SKM-1 (cell line): ENCODE measurements at regions not wholly inside any gene's neighbourhood (a gene's known extent, or its start where the extent isn't known, plus 50 kb on each side); places are given as distances from the start of the nearest gene placed in this dataset.
"Not testable (repeated sequence)": the region's sequence is repeated elsewhere in the genome, so short reads cannot be mapped to it uniquely, and the experiment has no call there.

Experiments used
- DNase-seq: peaks from one replicate; lab custom pipeline; 2025; ENCODE audit not compliant: unreplicated experiment; lab: John Stamatoyannopoulos, UW

DNA sequence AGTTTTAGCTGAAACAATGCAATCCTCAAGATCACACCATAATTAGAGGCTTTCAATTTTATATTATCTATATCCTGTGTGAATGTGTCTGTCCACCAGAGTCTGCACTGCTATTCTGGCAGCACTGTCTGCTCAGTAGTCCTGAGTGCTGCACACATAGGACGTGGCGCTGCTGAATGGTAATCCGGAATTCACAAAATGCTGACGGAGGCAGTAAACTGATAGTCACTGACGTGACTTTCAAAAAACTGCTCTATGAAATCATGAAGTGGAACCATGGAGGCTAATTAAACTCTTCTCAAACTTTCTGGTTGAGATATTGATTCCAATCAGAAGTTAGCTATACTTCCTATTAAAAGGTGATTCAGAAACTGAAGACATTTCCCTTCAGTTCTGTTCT, 190.8 kb upstream of the NOX3 start:
- no peak for DNase-seq

GRCh38 chr6:155645325-155645724, 189.7 kb upstream of the NOX3 start:
- no peak for DNase-seq

DNA sequence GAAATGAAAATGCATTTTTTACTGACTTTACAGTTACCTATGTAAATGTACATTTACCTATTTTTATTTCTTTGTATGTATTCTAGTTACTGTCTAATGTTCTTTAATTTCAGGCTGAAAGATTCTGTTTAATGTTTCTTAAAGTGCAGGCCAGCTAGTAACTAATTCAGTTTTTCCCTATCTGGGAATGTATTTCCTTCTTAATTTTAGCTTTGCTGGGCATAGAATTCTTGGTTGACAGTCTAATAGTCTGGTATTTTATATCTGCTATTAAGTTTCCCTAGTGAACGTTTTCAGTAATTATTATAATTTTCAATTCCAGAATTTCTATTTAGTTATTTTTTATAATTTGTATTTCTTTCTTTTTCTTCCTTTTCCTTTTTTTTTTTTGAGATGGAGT, 186.0 kb upstream of the NOX3 start:
- DNase-seq: no peak

DNA sequence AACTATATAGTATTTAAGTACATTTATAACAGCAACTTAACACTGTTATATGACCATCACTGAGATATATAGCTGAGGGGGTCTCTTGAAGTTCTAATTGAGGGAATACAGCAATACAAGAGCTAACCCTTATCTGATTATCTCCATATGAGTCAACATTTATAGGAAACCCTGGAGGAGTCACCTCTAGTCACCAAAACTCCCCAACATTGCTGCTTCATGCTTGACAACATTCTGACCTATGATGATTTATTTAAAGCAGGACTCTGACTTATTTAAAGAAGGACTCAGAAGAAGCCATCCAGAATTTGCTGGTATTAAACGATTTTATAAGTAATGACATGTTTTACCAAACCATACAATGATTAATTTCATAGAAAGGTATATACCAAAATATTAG, 182.6 kb upstream of the NOX3 start:
- no peak for DNase-seq

GRCh38 chr6:155635416-155635815, 179.8 kb upstream of the NOX3 start:
- DNase-seq: no peak

GRCh38 chr6:155630085-155630484, 174.4 kb upstream of the NOX3 start:
- DNase-seq: no peak

DNA sequence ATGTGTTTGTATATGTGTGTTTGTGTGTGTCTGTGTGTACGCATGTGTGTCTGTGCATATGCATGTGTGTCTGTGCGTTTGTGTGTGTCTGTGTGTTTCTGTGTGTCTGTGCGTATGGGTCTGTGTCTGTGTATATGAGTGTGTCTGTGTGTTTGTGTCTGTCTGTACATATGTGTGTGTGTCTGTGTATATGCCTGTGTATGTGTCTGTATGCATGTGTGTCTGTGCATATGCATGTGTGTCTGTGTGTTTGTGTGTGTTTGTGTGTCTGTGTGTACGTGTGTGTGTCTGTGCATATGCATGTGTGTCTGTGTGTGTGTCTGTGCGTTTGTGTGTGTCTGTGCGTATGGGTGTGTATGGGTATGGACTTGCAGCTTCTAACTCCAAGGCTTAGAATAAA, 174.0 kb upstream of the NOX3 start:
- DNase-seq: no peak

- DNase-seq: no peak
Observed at GRCh38 chr6:155628306-155628705, 172.7 kb upstream of the NOX3 start.

DNA sequence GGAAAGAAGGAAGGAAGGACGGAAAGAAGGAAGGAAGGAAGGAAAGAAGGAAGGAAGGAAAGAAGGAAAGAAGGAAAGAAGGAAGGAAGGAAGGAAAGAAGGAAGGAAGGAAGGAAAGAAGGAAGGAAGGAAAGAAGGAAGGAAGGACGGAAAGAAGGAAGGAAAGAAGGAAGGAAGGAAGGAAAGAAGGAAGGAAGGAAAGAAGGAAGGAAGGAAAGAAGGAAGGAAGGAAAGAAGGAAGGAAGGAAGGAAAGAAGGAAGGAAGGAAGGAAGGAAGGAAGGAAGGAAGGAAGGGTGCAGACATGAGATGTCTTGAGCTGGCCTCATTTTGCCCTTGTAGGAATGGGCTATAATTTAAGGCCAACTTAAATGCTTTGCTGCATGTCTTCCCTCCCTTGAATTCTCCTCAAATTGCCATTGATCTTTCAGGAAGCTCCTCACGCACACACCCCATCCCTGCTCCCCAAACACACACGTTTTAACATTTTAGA, 172.1 kb upstream of the NOX3 start:
- not testable (repeated sequence) for DNase-seq

DNA sequence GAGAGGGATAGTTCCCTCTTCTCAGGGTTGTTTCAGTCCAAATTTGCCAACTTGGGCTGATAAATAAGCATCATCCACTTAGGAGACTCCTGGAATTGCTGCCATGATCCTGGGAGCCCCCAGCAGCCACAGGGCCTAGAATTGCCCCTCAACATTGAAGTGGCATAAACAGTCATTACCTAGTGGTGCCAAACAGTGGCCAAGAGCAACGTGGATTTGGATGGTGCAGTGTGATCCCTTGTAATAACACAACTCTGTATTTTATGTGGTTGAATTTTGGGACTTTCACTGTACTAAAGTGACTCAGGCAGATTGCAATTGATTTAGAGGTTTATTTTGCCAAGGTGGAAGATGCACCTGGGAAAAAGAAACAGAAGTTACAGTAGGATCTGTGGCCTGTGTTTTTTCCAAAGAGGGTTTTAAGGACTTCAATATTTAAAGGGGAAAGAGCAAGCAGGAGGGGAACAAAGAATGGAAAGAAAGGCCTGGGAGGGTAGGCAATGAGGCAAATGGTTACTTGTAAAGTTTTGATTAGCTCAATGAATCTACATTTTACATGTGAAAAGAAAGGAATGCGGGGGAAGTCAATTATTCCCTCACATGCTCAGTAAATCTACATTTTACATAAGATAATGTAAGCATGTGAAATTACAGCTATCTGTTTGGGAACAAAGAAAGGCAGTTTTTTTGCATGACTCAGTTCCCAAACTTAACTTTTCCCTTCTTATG, 168.0 kb upstream of the NOX3 start:
- DNase-seq: no peak

DNA sequence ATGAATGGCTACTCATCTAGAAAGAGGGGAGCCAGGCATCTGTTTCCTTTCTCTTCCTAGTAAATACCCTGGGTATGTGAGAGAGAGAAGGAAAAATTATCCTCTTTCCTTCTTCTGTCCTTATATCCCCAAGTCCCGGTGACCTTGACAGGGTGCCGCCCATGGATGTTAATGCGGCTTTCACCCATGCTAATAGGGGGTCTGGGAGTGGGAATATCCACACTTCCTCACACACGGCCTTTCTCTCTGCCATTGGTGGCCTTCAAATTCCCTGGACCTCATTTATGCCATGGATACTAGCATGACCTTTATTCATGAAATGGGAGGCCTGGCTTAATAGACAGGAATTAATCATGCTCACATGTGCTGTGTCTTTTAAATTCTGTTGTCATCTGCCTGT, 159.0 kb upstream of the NOX3 start:
- no peak for DNase-seq

DNA sequence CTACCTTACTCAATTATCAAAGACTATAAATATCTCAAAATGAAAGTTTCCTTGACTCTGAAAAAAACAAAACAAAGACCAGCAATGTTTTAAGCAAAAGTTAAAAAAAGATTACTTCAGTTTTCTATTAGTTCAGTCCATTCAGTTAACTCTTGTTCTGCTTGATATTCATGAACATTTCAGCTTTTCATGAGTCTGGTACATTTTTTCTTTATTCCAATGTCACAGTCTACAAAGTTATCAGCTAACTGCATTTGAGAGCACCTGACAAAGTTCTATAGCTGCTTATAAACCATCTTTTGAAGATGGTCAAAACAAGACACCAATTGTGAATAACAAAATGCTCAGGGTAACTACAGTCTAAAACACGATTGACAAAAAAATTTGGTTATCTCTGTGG, 156.1 kb upstream of the NOX3 start:
- DNase-seq: no peak

- DNase-seq: no peak
Observed at GRCh38 chr6:155604991-155605390, 149.4 kb upstream of the NOX3 start.

DNA sequence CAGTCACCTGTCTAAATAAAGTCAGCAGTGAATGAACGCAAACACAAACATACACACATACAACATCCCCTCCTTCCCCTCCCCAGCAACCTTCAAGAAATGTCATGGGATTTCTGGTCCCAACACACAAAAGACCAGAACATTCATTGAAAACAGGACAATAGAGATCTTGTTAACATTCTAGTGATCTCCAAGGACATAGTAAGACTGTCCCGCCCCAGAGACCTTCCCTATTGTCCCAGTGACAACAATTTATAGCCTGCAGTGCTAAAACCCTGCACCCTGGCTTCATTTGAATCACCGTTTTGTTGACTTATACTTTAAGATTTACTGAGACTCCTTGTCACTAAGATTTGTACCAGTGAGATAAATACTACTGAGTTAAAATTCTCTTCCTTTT, 143.9 kb upstream of the NOX3 start:
- no peak for DNase-seq

DNA sequence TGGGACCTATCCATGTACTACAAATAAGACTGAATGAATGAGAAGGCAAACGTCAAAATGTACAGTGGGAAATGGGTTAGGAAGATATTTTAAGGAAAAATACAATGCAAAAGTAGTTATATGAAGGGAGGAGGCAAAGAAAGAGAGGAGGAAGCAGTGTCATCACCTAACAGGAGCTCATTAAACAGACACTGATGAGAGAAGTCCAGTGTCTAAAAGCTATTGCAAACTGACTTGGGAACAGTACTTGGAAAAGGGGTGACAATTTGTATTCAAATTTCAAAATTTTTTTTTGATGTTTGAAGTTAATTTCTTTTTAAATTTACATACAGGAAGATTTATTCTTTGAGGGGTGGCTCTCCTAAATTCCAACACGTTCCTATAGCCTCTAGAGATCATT, 143.5 kb upstream of the NOX3 start:
- no peak for DNase-seq

DNA sequence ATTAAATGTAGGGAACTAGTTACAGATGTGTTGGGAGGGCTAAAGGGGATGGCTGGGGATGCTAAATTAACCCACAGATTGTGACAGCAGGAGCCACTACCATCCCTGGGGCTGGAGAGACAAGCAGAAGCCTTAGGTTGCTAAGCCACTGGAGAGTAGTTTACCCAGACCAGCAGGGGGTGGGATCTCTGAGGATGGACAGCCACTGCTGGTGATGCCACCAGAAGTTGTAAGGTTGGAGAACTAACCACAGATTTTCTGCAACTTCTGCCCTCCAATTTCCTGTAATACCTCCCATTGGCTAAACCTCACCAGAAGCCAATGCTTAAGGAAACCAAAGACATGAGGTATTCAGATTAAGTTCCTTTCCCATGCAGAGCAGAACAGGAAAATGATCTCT, 139.6 kb upstream of the NOX3 start:
- DNase-seq: peak; percentile 7

- no peak for DNase-seq
Observed at GRCh38 chr6:155591741-155592140, 136.1 kb upstream of the NOX3 start.

DNA sequence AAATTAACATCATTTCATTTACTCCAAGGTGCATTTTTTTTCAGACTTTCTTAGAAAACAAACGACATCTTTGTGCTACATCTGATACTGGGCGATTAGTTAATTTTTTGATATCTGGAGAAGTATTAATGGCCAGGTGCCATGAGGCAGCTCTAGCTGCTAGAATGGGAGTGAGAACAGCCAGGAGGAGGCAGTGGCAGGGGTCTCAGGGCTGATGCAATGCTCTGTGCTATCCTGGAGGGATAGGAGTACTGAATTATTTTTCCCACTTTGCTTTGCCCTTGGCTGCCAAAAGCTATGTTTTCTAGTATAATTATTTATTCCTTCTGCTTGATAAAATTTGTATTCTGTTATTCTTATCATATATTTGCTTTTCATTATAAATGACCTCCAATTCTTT, 133.6 kb upstream of the NOX3 start:
- no peak for DNase-seq

- no peak for DNase-seq
Observed at GRCh38 chr6:155587817-155588216, 132.2 kb upstream of the NOX3 start.

DNA sequence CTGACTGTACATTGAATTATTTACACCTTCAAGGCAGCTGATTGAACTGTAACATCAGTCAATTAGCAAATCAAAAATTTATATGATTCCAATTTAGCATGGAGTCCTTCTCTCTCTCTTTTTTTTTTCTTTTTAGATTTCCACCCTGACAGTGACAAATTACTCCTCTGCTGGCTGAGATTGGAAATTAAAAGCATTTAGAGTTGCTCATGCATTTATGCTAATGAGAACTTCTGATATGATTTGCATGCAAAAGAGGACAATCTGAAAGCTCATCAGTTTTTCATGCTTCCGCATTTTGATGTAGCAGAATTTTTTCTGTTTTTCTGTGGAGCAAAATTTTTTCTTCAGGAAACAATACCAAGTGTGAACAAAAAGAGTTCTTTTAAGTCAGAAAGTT, 130.5 kb upstream of the NOX3 start:
- DNase-seq: no peak

DNA sequence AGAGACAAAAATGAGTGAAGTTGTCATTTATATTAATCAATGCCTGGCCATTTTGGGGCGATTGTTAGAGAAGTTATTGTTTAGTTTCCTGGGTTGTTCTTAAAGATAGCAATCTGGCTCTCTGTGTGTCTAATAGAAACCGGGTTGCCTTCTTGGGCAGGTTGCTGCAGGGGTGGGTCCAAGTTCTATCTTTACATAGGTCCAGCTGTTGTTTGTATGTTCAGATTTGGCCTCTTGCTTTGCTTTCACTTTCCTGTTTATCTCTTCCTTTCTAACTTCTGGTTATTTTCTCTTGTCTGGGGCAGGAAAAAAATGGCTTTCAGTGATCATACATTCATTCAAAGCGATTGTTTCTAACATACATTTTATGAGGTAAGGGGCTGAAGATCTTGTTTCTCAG, 128.4 kb upstream of the NOX3 start:
- no peak for DNase-seq

DNA sequence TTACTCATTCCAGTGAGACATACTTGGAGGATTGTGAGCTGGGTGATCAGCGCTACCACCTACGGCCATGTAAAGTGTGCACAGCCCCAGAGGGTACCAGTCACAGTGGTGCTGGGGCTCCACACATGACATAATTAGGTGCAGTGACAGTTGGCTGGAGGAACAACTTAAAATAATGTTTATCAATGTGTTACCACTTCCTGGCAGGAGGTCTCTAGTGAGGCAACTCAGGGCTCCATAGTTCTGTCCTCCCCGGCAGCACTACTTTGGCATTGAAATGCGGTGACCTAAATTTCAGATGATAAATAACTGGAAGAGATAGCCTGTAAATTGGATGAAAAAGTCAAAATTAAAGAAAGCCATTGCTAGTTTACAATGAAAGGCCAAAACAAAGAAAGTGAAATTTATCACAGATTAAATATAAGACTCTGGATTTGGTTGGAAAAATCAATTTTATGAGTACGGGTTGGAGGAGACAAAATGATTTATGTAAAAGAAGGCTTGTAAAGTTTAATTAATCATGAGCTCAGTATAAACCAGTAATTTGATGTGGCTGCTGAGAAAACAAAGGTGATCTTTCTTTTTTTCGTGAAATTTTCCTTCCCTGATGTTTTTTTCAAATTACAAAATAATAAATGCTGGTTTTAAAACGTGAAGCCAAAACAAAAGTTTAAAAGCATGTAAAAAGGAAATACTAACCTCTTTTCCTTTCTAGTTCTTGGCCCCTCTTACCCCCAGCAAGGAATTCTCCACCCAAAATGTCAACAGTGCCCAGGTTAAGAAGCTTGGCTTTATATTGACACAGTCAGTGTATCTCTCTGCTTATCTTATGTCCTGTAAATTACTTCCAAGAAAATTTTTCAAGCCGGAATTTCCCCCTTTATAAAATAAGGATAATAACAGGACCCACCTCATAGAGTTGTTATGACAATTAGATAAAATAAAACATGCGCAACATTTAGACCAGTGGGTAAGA, 126.7 kb upstream of the NOX3 start:
- DNase-seq: no peak
